ENCODE measurements at regions not wholly inside any gene's neighbourhood (a gene's known extent, or its start where the extent isn't known, plus 50 kb on each side); places are given as distances from the start of the nearest gene placed in this dataset.

GRCh38 chr12:95358111-95359083, 115.6 kb upstream of the METAP2 start:
- TF ChIP-seq, protein P1, sequence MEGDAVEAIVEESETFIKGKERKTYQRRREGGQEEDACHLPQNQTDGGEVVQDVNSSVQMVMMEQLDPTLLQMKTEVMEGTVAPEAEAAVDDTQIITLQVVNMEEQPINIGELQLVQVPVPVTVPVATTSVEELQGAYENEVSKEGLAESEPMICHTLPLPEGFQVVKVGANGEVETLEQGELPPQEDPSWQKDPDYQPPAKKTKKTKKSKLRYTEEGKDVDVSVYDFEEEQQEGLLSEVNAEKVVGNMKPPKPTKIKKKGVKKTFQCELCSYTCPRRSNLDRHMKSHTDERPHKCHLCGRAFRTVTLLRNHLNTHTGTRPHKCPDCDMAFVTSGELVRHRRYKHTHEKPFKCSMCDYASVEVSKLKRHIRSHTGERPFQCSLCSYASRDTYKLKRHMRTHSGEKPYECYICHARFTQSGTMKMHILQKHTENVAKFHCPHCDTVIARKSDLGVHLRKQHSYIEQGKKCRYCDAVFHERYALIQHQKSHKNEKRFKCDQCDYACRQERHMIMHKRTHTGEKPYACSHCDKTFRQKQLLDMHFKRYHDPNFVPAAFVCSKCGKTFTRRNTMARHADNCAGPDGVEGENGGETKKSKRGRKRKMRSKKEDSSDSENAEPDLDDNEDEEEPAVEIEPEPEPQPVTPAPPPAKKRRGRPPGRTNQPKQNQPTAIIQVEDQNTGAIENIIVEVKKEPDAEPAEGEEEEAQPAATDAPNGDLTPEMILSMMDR (IDR thresholded peaks at IDR 0.05) = no peak
- TF ChIP-seq POLR2A (IDR thresholded peaks at IDR 0.05) = no peak
